ENCODE measurements at regions not wholly inside any gene's neighbourhood (a gene's known extent, or its start where the extent isn't known, plus 50 kb on each side); places are given as distances from the start of the nearest gene placed in this dataset.
"Not testable (repeated sequence)": the region's sequence is repeated elsewhere in the genome, so short reads cannot be mapped to it uniquely, and the experiment has no call there.

DNA sequence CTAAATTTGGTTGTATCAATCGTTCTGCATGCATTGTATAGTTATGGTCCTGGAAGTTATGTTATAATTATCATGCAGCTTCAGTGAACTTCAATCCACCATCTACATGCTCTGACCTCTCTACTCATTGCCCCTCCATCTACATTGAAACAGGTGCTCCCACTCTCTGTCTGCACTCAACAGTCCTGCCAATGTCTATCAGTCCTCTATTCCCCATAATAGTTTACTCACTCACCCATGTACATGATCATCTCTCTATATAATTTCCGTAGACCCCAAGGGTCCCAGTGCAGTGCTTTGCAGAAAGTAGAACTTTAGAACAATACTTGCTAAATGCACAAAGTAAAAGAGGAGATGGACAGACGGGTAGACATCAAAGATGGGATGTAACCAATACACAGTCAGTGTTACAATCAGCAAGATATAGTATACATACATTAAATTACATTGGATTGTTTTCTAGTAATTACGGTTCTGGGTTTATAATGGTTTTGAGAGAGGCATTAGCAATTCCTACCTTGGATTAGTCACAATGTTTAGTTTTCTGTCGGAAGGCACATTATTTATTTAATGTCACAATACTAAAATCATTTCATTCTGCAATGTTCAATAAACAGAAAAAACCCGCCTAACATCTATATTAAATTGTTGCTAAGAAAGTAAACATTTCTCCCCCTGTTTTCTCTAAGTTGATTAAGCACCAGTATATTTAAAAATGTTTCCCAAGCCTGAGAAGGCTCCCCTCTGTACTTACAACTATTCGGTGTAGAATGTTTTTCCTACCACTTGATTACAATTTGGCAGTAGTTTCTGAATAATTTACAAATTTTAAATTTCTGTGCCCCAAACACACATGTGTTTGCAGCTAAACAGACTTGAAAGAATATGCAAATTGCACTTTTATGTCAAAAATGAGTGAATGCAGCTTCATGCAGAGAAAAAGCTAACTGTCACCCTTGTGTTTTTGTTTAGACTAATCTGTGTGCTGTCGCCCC, 94.4 kb upstream of the SIX2 start:
- intact Hi-C loops (cut with DNase I; ENCODE audit: low total_unique reads), result no loop called here

DNA sequence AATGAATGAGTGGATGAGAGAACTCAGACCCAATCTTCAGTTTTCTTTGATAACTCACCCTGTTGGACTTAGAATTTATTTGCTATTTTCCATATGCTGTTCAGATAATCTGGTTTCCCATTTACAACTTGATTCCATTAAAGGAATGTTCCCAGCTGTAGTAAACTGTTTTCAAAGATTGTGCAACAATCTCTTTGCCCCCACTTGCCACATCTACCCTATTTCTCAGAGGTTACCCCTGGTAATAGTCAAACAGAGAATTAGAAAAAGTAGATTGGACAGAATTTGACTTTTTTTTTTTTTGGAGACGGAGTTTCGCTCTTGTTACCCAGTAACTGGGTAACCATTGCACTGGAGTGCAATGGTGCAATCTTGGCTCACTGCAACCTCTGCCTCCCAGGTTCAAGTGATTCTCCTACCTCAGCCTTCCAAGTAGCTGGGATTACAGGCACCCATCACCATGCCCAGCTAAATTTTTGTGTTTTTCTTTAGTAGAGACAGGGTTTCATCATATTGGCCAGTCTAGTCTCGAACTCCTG, 93.4 kb upstream of the SIX2 start:
- no peak overlapping the region for H3K4me3 ChIP-seq
- no peaks in the 10 kb centered on the region for H3K27me3 ChIP-seq
- intact Hi-C loops (cut with DNase I; ENCODE audit: low total_unique reads), result no loop called here

More for the DNA sequence above, 94.4 kb upstream of the SIX2 start:
- Histone ChIP-seq H3K27me3 (no peaks in the 10 kb centered on the region), H3K36me3 (no peaks in the 10 kb centered on the region), H3K4me1 (no peaks in the 10 kb centered on the region), H3K4me3 (no peak overlapping the region), H3K27ac (no peak overlapping the region), H3K9me3 (peaks cover 0 to 4% of the 10 kb centered on the region in 2 donors)
- DNase-seq (ENCODE audit: low spot score in 2 of 2), result no peak
- no peak for TF ChIP-seq POLR2AphosphoS5 (IDR thresholded peaks at IDR 0.05)
- no peak for TF ChIP-seq POLR2A (IDR thresholded peaks at IDR 0.05)
- TF ChIP-seq, protein P1, sequence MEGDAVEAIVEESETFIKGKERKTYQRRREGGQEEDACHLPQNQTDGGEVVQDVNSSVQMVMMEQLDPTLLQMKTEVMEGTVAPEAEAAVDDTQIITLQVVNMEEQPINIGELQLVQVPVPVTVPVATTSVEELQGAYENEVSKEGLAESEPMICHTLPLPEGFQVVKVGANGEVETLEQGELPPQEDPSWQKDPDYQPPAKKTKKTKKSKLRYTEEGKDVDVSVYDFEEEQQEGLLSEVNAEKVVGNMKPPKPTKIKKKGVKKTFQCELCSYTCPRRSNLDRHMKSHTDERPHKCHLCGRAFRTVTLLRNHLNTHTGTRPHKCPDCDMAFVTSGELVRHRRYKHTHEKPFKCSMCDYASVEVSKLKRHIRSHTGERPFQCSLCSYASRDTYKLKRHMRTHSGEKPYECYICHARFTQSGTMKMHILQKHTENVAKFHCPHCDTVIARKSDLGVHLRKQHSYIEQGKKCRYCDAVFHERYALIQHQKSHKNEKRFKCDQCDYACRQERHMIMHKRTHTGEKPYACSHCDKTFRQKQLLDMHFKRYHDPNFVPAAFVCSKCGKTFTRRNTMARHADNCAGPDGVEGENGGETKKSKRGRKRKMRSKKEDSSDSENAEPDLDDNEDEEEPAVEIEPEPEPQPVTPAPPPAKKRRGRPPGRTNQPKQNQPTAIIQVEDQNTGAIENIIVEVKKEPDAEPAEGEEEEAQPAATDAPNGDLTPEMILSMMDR (IDR thresholded peaks at IDR 0.05), result no peak

GRCh38 chr2:45102141-45102540, 92.9 kb upstream of the SIX2 start:
- H3K9me3 ChIP-seq, result peaks cover 0 to 4% of the 10 kb centered on the region in 2 donors
- TF ChIP-seq POLR2A (IDR thresholded peaks at IDR 0.05), result no peak
- DNase-seq (ENCODE audit: low spot score in 2 of 2), result no peak
- H3K4me1 ChIP-seq, result no peaks in the 10 kb centered on the region
- no peak overlapping the region for H3K27ac ChIP-seq
- H3K4me3 ChIP-seq, result no peak overlapping the region
- H3K36me3 ChIP-seq, result no peaks in the 10 kb centered on the region
- intact Hi-C loops (cut with DNase I; ENCODE audit: low total_unique reads), result no loop called here
- H3K27me3 ChIP-seq, result no peaks in the 10 kb centered on the region

More for the DNA sequence above, 93.4 kb upstream of the SIX2 start:
- Histone ChIP-seq H3K27ac (no peak overlapping the region), H3K4me1 (no peaks in the 10 kb centered on the region), H3K9me3 (peaks cover 0 to 4% of the 10 kb centered on the region in 2 donors), H3K36me3 (no peaks in the 10 kb centered on the region)
- DNase-seq (ENCODE audit: low spot score in 2 of 2), result no peak
- TF ChIP-seq POLR2A (IDR thresholded peaks at IDR 0.05) (no peak), POLR2AphosphoS5 (IDR thresholded peaks at IDR 0.05) (no peak)
- TF ChIP-seq, protein P1 (IDR thresholded peaks at IDR 0.05), result no peak

DNA sequence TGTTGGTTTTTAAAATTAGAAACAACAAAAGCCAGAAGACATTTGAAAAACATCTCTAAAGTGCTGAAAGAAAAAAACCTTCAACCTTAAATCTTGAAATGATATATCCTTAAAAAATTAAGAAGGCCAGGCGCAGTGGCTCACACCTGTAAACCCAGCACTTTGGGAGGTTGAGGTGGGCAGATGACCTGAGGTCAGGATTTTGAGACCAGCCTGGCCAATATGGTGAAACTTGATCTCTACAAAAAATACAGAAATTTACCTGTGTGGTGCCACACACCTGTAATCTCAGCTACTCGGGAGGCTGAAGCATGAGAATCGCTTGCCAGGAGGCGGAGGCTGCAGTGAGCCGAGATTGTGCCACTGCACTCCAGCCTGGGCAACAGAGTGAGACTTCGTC, 87.7 kb upstream of the SIX2 start:
- Histone ChIP-seq H3K9me3 (peaks cover 0 to 4% of the 10 kb centered on the region in 2 donors), H3K27me3 (peaks cover 0 to 4% of the 10 kb centered on the region in 2 donors), H3K27ac (no peak overlapping the region), H3K4me1 (no peaks in the 10 kb centered on the region), H3K36me3 (no peaks in the 10 kb centered on the region), H3K4me3 (no peak overlapping the region)
- DNase-seq (ENCODE audit: low spot score in 2 of 2), result no peak
- intact Hi-C loops (cut with DNase I; ENCODE audit: low total_unique reads), result no loop called here
- TF ChIP-seq, protein P1 (IDR thresholded peaks at IDR 0.05), result no peak

DNA sequence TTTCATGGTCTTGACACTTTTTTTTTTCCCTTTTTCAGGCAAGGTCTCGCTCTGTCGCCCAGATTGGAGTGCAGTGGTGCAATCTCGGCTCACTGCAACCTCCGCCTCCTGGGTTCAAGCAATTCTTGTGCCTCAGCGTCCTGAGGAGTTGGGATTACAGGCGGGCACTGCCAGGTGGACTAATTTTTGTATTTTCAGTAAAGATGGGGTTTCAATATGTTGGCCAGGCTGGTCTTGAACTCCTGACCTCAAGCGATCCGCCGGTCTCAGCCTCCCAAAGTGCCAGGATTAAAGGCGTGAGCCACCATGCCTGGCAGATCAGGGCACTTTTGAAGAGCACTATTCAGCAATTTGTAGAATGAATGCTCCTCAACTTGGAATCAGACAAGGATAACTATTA, 86.8 kb upstream of the SIX2 start:
- H3K4me3 ChIP-seq; H3K27me3 ChIP-seq; H3K27ac ChIP-seq; DNase-seq (ENCODE audit: low spot score in 2 of 2); H3K9me3 ChIP-seq; H3K4me1 ChIP-seq; intact Hi-C loops (cut with DNase I; ENCODE audit: low total_unique reads); H3K36me3 ChIP-seq: not testable (repeated sequence)

DNA sequence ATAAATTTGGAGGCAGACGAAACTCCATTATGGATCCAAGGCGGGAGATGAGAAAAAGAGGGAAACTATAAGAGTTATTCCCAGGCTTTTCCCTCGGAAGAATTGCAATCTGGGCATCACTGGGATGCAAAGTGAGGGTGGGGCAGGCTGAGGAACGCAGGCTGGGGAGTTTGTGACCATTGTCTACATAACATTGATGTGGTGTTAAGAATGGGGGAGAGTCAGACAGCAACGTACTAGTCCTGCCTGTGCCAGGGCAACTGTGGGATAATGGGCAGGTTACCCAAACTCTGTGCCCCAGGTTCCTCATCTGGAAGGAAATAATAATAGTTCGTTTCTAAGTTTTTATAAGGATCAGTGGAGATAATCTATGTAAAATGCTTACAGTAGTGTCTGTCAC, 84.4 kb upstream of the SIX2 start:
- intact Hi-C loops (cut with DNase I; ENCODE audit: low total_unique reads), result no loop called here
- peaks cover 0 to 4% of the 10 kb centered on the region in 2 donors for H3K27me3 ChIP-seq
- H3K36me3 ChIP-seq, result no peaks in the 10 kb centered on the region
- no peak overlapping the region for H3K27ac ChIP-seq
- no peaks in the 10 kb centered on the region for H3K9me3 ChIP-seq
- DNase-seq (ENCODE audit: low spot score in 2 of 2), result no peak
- no peaks in the 10 kb centered on the region for H3K4me1 ChIP-seq
- TF ChIP-seq POLR2AphosphoS5 (IDR thresholded peaks at IDR 0.05) (no peak), POLR2A (IDR thresholded peaks at IDR 0.05) (no peak)
- TF ChIP-seq, protein P1 (IDR thresholded peaks at IDR 0.05), result no peak
- H3K4me3 ChIP-seq, result no peak overlapping the region

All from breast epithelium (tissue), 4 donors.